Esophagus muscularis mucosa (tissue), 4 donors: ENCODE measurements at regions not wholly inside any gene's neighbourhood (a gene's known extent, or its start where the extent isn't known, plus 50 kb on each side); places are given as distances from the start of the nearest gene placed in this dataset.

Experiments
- EP300 ChIP-seq: sonication (generic); formaldehyde crosslinking; IDR thresholded peaks from one replicate; pipeline ENCODE4 v1.6.1; 2017; ENCODE audit warnings: antibody characterized with exemption
- POLR2A ChIP-seq: fragments of 450-650 bp; IDR thresholded peaks from one replicate; pipeline ENCODE4 v1.6.1; 2017; ENCODE audit warnings: antibody characterized with exemption, moderate library complexity, mild to moderate bottlenecking, low read depth
- POLR2AphosphoS5 ChIP-seq, 2 donors: sonication (generic); formaldehyde crosslinking; IDR thresholded peaks; one replicate each; pipeline ENCODE4 v1.6.1; 2017; ENCODE audit warnings: antibody characterized with exemption in 2 of 2
- TF ChIP-seq, protein P1 (sequence below), 3 experiments: fragments of 200-600 bp in 2 of 3; fragments of 450-650 bp in 1 of 3; sonication (generic) in 2 of 3; IDR thresholded peaks; one replicate each; pipeline ENCODE4 v1.5.1; 2017 to 2019; ENCODE audit warnings: antibody characterized with exemption in 3 of 3, mild to moderate bottlenecking in 2 of 3, moderate library complexity in 1 of 3

- TF ChIP-seq, protein P1, sequence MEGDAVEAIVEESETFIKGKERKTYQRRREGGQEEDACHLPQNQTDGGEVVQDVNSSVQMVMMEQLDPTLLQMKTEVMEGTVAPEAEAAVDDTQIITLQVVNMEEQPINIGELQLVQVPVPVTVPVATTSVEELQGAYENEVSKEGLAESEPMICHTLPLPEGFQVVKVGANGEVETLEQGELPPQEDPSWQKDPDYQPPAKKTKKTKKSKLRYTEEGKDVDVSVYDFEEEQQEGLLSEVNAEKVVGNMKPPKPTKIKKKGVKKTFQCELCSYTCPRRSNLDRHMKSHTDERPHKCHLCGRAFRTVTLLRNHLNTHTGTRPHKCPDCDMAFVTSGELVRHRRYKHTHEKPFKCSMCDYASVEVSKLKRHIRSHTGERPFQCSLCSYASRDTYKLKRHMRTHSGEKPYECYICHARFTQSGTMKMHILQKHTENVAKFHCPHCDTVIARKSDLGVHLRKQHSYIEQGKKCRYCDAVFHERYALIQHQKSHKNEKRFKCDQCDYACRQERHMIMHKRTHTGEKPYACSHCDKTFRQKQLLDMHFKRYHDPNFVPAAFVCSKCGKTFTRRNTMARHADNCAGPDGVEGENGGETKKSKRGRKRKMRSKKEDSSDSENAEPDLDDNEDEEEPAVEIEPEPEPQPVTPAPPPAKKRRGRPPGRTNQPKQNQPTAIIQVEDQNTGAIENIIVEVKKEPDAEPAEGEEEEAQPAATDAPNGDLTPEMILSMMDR (IDR thresholded peaks at IDR 0.05), result no peak
- TF ChIP-seq POLR2AphosphoS5 (IDR thresholded peaks at IDR 0.05), result no peak
- TF ChIP-seq EP300, result no peak
- no peak for TF ChIP-seq POLR2A
These were observed 53.8 kb upstream of the INHBA start for GRCh38 chr7:41756650-41757182.
